ENCODE measurements at regions not wholly inside any gene's neighbourhood (a gene's known extent, or its start where the extent isn't known, plus 50 kb on each side); places are given as distances from the start of the nearest gene placed in this dataset.

- no peaks in the 10 kb centered on the region for H3K36me3 Mint-ChIP-seq (ENCODE audit: low read depth)
- peaks cover 12% of the 10 kb centered on the region; the same call in 1 of the 2 replicates for H3K9me3 Mint-ChIP-seq
- H3K4me1 Mint-ChIP-seq (ENCODE audit: low read depth): no peaks in the 10 kb centered on the region
- no peak for TF ChIP-seq CTCF (IDR thresholded peaks at IDR 0.05)
- H3K27me3 Mint-ChIP-seq (ENCODE audit: insufficient read depth): no peaks in the 10 kb centered on the region; the same call in 1 of the 2 replicates
- no peak for DNase-seq
- H3K4me3 Mint-ChIP-seq: no peak overlapping the region
- H3K27ac Mint-ChIP-seq: no peak overlapping the region
Observed at GRCh38 chr4:187934766-187935165, 60.8 kb upstream of the ZFP42 start.

- Mint-ChIP-seq H3K9me3 (peaks cover 15% of the 10 kb centered on the region; the same call in 1 of the 2 replicates), H3K36me3 (ENCODE audit: low read depth) (no peaks in the 10 kb centered on the region), H3K27me3 (ENCODE audit: insufficient read depth) (no peaks in the 10 kb centered on the region; the same call in 1 of the 2 replicates), H3K4me3 (no peak overlapping the region), H3K4me1 (ENCODE audit: low read depth) (no peaks in the 10 kb centered on the region), H3K27ac (no peak overlapping the region)
- TF ChIP-seq CTCF (IDR thresholded peaks at IDR 0.05): no peak
- DNase-seq: no peak
Observed at GRCh38 chr4:187937557-187937956, 58.0 kb upstream of the ZFP42 start.

GRCh38 chr4:187940299-187940698, 55.3 kb upstream of the ZFP42 start:
- H3K36me3 Mint-ChIP-seq (ENCODE audit: low read depth): no peaks in the 10 kb centered on the region

GRCh38 chr4:187942968-187943367, 52.6 kb upstream of the ZFP42 start:
- no peaks in the 10 kb centered on the region for H3K4me1 Mint-ChIP-seq (ENCODE audit: low read depth)
- TF ChIP-seq CTCF (IDR thresholded peaks at IDR 0.05): no peak
- H3K9me3 Mint-ChIP-seq: peaks cover 18% of the 10 kb centered on the region
- H3K36me3 Mint-ChIP-seq (ENCODE audit: low read depth): no peaks in the 10 kb centered on the region
- no peak for DNase-seq
- no peaks in the 10 kb centered on the region; the same call in 1 of the 2 replicates for H3K27me3 Mint-ChIP-seq (ENCODE audit: insufficient read depth)
- no peak overlapping the region for H3K4me3 Mint-ChIP-seq
- H3K27ac Mint-ChIP-seq: no peak overlapping the region

More at GRCh38 chr4:187940299-187940698, 55.3 kb upstream of the ZFP42 start:
- Mint-ChIP-seq H3K4me1 (ENCODE audit: low read depth) (no peaks in the 10 kb centered on the region), H3K27ac (no peak overlapping the region), H3K27me3 (ENCODE audit: insufficient read depth) (no peaks in the 10 kb centered on the region; the same call in 1 of the 2 replicates), H3K4me3 (no peak overlapping the region), H3K9me3 (peaks cover 21% of the 10 kb centered on the region; the same call in 1 of the 2 replicates)
- no peak for DNase-seq
- no peak for TF ChIP-seq CTCF (IDR thresholded peaks at IDR 0.05)

- H3K9me3 Mint-ChIP-seq: peaks cover 16% of the 10 kb centered on the region
- no peaks in the 10 kb centered on the region for H3K36me3 Mint-ChIP-seq (ENCODE audit: low read depth)
- no peaks in the 10 kb centered on the region; the same call in 1 of the 2 replicates for H3K27me3 Mint-ChIP-seq (ENCODE audit: insufficient read depth)
- no peak overlapping the region for H3K27ac Mint-ChIP-seq
- no peak overlapping the region for H3K4me3 Mint-ChIP-seq
- no peaks in the 10 kb centered on the region for H3K4me1 Mint-ChIP-seq (ENCODE audit: low read depth)
- no peak for DNase-seq
- no peak for TF ChIP-seq CTCF (IDR thresholded peaks at IDR 0.05)
Observed at GRCh38 chr4:187944179-187944578, 51.4 kb upstream of the ZFP42 start.

All from HFFc6 (cell line).